PC-3 (cell line): ENCODE measurements at regions not wholly inside any gene's neighbourhood (a gene's known extent, or its start where the extent isn't known, plus 50 kb on each side); places are given as distances from the start of the nearest gene placed in this dataset.
"Not testable (repeated sequence)": the region's sequence is repeated elsewhere in the genome, so short reads cannot be mapped to it uniquely, and the experiment has no call there.

Experiments used
- EZH2 ChIP-seq: fragments of 300-600 bp; sonication (generic); IDR thresholded peaks from one replicate; pipeline ENCODE4 v1.6.1; 2017; ENCODE audit warnings: antibody characterized with exemption, mild to moderate bottlenecking, low read length; ENCODE audit not compliant: unreplicated experiment
- EZH2phosphoT487 ChIP-seq: fragments of 300-600 bp; sonication (generic); IDR thresholded peaks from 2 replicates; pipeline ENCODE4 v1.6.1; 2018; ENCODE audit warnings: mild to moderate bottlenecking, antibody characterized with exemption, low read length, borderline replicate concordance

DNA sequence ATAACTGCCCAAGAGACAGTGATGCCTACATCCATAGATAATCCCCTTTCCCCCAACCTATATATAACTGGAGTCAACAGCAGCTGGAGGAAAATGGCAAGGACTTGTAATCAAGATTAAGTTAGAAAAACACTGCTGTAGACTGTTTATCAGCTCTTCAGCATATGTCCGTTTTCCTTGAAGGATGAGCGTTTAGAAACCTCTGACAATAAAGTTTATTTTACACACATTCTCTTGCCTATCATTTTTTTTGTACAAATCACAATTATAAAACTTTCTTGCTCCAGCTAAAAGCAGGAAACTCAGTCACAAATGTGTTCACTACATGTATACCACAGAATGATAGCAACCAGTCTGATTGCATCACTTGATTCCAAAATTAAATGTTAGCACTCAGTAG, 50.8 kb downstream of the PPIAL4G start:
- not testable (repeated sequence) for TF ChIP-seq EZH2, EZH2phosphoT487
